ENCODE measurements at regions not wholly inside any gene's neighbourhood (a gene's known extent, or its start where the extent isn't known, plus 50 kb on each side); places are given as distances from the start of the nearest gene placed in this dataset.

DNA sequence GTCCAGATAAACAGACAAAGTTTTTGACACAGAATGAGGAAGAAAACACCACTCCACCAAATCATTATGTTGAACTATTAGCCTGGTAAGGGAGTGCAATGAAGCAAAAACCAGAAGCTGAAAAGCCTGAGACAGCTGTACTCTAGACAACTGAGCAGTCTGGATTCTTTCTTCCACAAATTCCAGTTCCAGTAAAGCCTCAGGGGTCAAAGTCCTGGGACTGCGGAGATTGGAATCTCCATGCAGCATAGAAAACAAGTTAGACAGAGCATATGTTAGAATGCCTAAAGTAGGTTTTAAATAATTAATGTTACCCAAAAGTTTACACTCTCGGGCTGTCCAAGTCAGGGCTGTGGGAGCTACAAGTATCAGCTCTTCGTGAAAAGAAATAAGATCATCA, 263.2 kb downstream of the TECRL start:
- WGBS (ENCODE audit: low lambda C conversion rate, missing lambda C conversion rate): 79% methylated on average over 3 of the region's 3 CpGs
- DNase-seq (ENCODE audit: low spot score): no peak
- H3K9me2 ChIP-seq (replicated peaks; ENCODE audit: insufficient read depth): no peaks in the 10 kb centered on the region
- no peak overlapping the region for H3K4me2 ChIP-seq
- no peaks in the 10 kb centered on the region for H3K27me3 ChIP-seq
- no peak for TF ChIP-seq CTCF (IDR thresholded peaks at IDR 0.05; ENCODE audit: poor library complexity)
- no peak for TF ChIP-seq EZH2phosphoT487 (IDR thresholded peaks at IDR 0.05; ENCODE audit: low read depth, severe bottlenecking, unreplicated experiment)
- TF ChIP-seq EZH2 (IDR thresholded peaks at IDR 0.05; ENCODE audit: borderline replicate concordance): no peak
- no peak overlapping the region for H3K4me3 ChIP-seq
- H4K20me1 ChIP-seq (ENCODE audit: insufficient read depth, poor library complexity, severe bottlenecking): no peaks in the 10 kb centered on the region
- H2AFZ ChIP-seq: no peak overlapping the region
- H3K79me2 ChIP-seq: no peaks in the 10 kb centered on the region
- H3K27ac ChIP-seq: no peak overlapping the region
- no peaks in the 10 kb centered on the region for H3K9me3 ChIP-seq (ENCODE audit: low read depth)
- no peaks in the 10 kb centered on the region for H3K4me1 ChIP-seq (ENCODE audit: insufficient read depth)
- H3K36me3 ChIP-seq (replicated peaks; ENCODE audit: insufficient read depth, low read depth): no peaks in the 10 kb centered on the region

DNA sequence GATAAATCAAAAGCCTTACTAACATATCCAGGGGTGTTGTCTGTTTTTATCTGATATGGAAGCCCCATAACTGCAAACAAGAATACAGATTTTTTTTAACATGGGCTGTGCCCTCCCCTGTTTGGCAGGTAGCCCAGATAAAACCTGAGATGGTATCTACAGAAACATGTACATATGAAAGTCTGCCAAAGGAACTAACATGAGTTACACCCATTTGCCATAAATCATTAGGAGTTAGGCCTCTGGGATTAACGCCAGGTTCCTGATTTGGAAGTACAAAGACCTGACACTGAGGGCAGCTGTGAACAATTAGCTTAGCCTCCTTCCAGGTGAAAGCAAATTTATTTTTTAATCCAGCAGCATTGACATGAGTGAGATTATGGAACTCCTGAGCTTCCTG, 264.3 kb downstream of the TECRL start:
- TF ChIP-seq CTCF (IDR thresholded peaks at IDR 0.05; ENCODE audit: poor library complexity): no peak
- no peak for TF ChIP-seq EZH2phosphoT487 (IDR thresholded peaks at IDR 0.05; ENCODE audit: low read depth, severe bottlenecking, unreplicated experiment)
- TF ChIP-seq EZH2 (IDR thresholded peaks at IDR 0.05; ENCODE audit: borderline replicate concordance): no peak
- H3K9me3 ChIP-seq (ENCODE audit: low read depth): no peaks in the 10 kb centered on the region
- H3K4me2 ChIP-seq: no peak overlapping the region
- no peak overlapping the region for H3K27ac ChIP-seq
- WGBS (ENCODE audit: low lambda C conversion rate, missing lambda C conversion rate): 77% methylated on average over 1 of the region's 1 CpG
- no peak overlapping the region for H2AFZ ChIP-seq
- no peak for DNase-seq (ENCODE audit: low spot score)
- no peaks in the 10 kb centered on the region for H3K79me2 ChIP-seq
- H3K4me3 ChIP-seq: no peak overlapping the region
- H3K4me1 ChIP-seq (ENCODE audit: insufficient read depth): no peaks in the 10 kb centered on the region
- no peaks in the 10 kb centered on the region for H3K9me2 ChIP-seq (replicated peaks; ENCODE audit: insufficient read depth)
- H3K27me3 ChIP-seq: no peaks in the 10 kb centered on the region
- no peaks in the 10 kb centered on the region for H4K20me1 ChIP-seq (ENCODE audit: insufficient read depth, poor library complexity, severe bottlenecking)
- no peaks in the 10 kb centered on the region for H3K36me3 ChIP-seq (replicated peaks; ENCODE audit: insufficient read depth, low read depth)

GRCh38 chr4:64130907-64131306, 278.3 kb downstream of the TECRL start:
- no peak overlapping the region for H3K27ac ChIP-seq
- TF ChIP-seq CTCF (IDR thresholded peaks at IDR 0.05; ENCODE audit: poor library complexity): no peak
- TF ChIP-seq EZH2 (IDR thresholded peaks at IDR 0.05; ENCODE audit: borderline replicate concordance): no peak
- TF ChIP-seq EZH2phosphoT487 (IDR thresholded peaks at IDR 0.05; ENCODE audit: low read depth, severe bottlenecking, unreplicated experiment): no peak
- H3K36me3 ChIP-seq (replicated peaks; ENCODE audit: insufficient read depth, low read depth): no peaks in the 10 kb centered on the region
- no peaks in the 10 kb centered on the region for H3K4me1 ChIP-seq (ENCODE audit: insufficient read depth)
- whole genome bisulfite sequencing (ENCODE audit: low lambda C conversion rate, missing lambda C conversion rate): 22% methylated on average over 4 of the region's 4 CpGs
- H3K9me2 ChIP-seq (replicated peaks; ENCODE audit: insufficient read depth): no peaks in the 10 kb centered on the region
- no peaks in the 10 kb centered on the region for H4K20me1 ChIP-seq (ENCODE audit: insufficient read depth, poor library complexity, severe bottlenecking)
- H3K4me2 ChIP-seq: no peak overlapping the region
- DNase-seq (ENCODE audit: low spot score): peak; percentile 6
- no peak overlapping the region for H2AFZ ChIP-seq
- no peaks in the 10 kb centered on the region for H3K79me2 ChIP-seq
- H3K9me3 ChIP-seq (ENCODE audit: low read depth): no peaks in the 10 kb centered on the region
- H3K27me3 ChIP-seq: no peaks in the 10 kb centered on the region
- H3K4me3 ChIP-seq: no peak overlapping the region

GRCh38 chr4:64125354-64125753, 283.9 kb downstream of the TECRL start:
- DNase-seq (ENCODE audit: low spot score): no peak
- 74% methylated on average over 1 of the region's 1 CpG for WGBS (ENCODE audit: low lambda C conversion rate, missing lambda C conversion rate)
- Histone ChIP-seq H3K4me3 (no peak overlapping the region), H3K9me3 (ENCODE audit: low read depth) (no peaks in the 10 kb centered on the region), H3K9me2 (replicated peaks; ENCODE audit: insufficient read depth) (no peaks in the 10 kb centered on the region), H2AFZ (no peak overlapping the region), H3K27me3 (no peaks in the 10 kb centered on the region), H3K79me2 (no peaks in the 10 kb centered on the region), H3K27ac (no peak overlapping the region), H3K36me3 (replicated peaks; ENCODE audit: insufficient read depth, low read depth) (no peaks in the 10 kb centered on the region), H3K4me1 (ENCODE audit: insufficient read depth) (no peaks in the 10 kb centered on the region), H3K4me2 (no peak overlapping the region), H4K20me1 (ENCODE audit: insufficient read depth, poor library complexity, severe bottlenecking) (no peaks in the 10 kb centered on the region)
- no peak for TF ChIP-seq EZH2 (IDR thresholded peaks at IDR 0.05; ENCODE audit: borderline replicate concordance)
- no peak for TF ChIP-seq CTCF (IDR thresholded peaks at IDR 0.05; ENCODE audit: poor library complexity)
- no peak for TF ChIP-seq EZH2phosphoT487 (IDR thresholded peaks at IDR 0.05; ENCODE audit: low read depth, severe bottlenecking, unreplicated experiment)
